ENCODE measurements at regions not wholly inside any gene's neighbourhood (a gene's known extent, or its start where the extent isn't known, plus 50 kb on each side); places are given as distances from the start of the nearest gene placed in this dataset.

GRCh38 chr11:27839226-27839913 is 139.1 kb upstream of the BDNF start:
- no peaks in the 10 kb centered on the region for H3K9me2 ChIP-seq (ENCODE audit: insufficient read depth, low read length)
- H3K36me3 ChIP-seq (ENCODE audit: insufficient read depth, low read length): no peaks in the 10 kb centered on the region
- H3K27ac ChIP-seq (ENCODE audit: low read depth, low read length, poor library complexity, severe bottlenecking): no peak overlapping the region
- intact Hi-C loops (cut with micrococcal nuclease; ENCODE audit: unreplicated experiment): no loop called here
- no peaks in the 10 kb centered on the region for H3K9me3 ChIP-seq (ENCODE audit: low read length)
- H2AFZ ChIP-seq (ENCODE audit: low read length): peak overlapping the region; percentile 69; the same call in 1 of the 2 replicates
- H3K4me3 ChIP-seq (ENCODE audit: low read depth, low read length, poor library complexity, severe bottlenecking): no peak overlapping the region
- no peaks in the 10 kb centered on the region for H3K79me2 ChIP-seq (ENCODE audit: insufficient read depth, low read depth, low read length)
- POLR2A ChIA-PET: interaction anchor here (1.6 kb wide), 1 partner anchor 17 kb away, joined by 3 read pairs; no protein-coding TSS in a partner anchor
- BruUV-seq (replicated peaks): no TSS peak
- DNase-seq (ENCODE audit: low spot score): peak; percentile 18
- peak; percentile 73 for TF ChIP-seq CTCF (conservative IDR thresholded peaks at IDR 0.05; ENCODE audit: low read length)
- TF ChIP-seq EZH2phosphoT487 (IDR thresholded peaks at IDR 0.05; ENCODE audit: borderline replicate concordance, low read depth, low read length): no peak
- no peak overlapping the region for H3K4me2 ChIP-seq (ENCODE audit: low read length)
- CTCF ChIA-PET (ENCODE audit: unreplicated experiment): no interaction called here
- H4K20me1 ChIP-seq (ENCODE audit: insufficient read depth, low read length): no peaks in the 10 kb centered on the region
- H3K4me1 ChIP-seq (ENCODE audit: insufficient read depth, low read length, poor library complexity, severe bottlenecking): no peaks in the 10 kb centered on the region

- Histone ChIP-seq H2AFZ (ENCODE audit: low read length) (no peak overlapping the region), H3K9me2 (ENCODE audit: insufficient read depth, low read length) (no peaks in the 10 kb centered on the region), H3K36me3 (ENCODE audit: insufficient read depth, low read length) (no peaks in the 10 kb centered on the region), H3K27ac (ENCODE audit: low read depth, low read length, poor library complexity, severe bottlenecking) (no peak overlapping the region), H3K9me3 (ENCODE audit: low read length) (no peaks in the 10 kb centered on the region), H3K4me2 (ENCODE audit: low read length) (no peak overlapping the region), H3K79me2 (ENCODE audit: insufficient read depth, low read depth, low read length) (no peaks in the 10 kb centered on the region), H3K4me1 (ENCODE audit: insufficient read depth, low read length, poor library complexity, severe bottlenecking) (no peaks in the 10 kb centered on the region), H3K4me3 (ENCODE audit: low read depth, low read length, poor library complexity, severe bottlenecking) (no peak overlapping the region), H4K20me1 (ENCODE audit: insufficient read depth, low read length) (no peaks in the 10 kb centered on the region)
- TF ChIP-seq EZH2phosphoT487 (IDR thresholded peaks at IDR 0.05; ENCODE audit: borderline replicate concordance, low read depth, low read length) (no peak), CTCF (conservative IDR thresholded peaks at IDR 0.05; ENCODE audit: low read length) (no peak)
- POLR2A ChIA-PET: no interaction called here
- no TSS peak for BruUV-seq (replicated peaks)
- CTCF ChIA-PET (ENCODE audit: unreplicated experiment): no interaction called here
- no peak for DNase-seq (ENCODE audit: low spot score)
- intact Hi-C loops (cut with micrococcal nuclease; ENCODE audit: unreplicated experiment): no loop called here
Observed at GRCh38 chr11:27838674-27839073, 138.4 kb upstream of the BDNF start.

GRCh38 chr11:27837895-27838563 is 137.8 kb upstream of the BDNF start:
- no peaks in the 10 kb centered on the region for H3K36me3 ChIP-seq (ENCODE audit: insufficient read depth, low read length)
- no peak overlapping the region for H3K27ac ChIP-seq (ENCODE audit: low read depth, low read length, poor library complexity, severe bottlenecking)
- H3K79me2 ChIP-seq (ENCODE audit: insufficient read depth, low read depth, low read length): no peaks in the 10 kb centered on the region
- H3K9me3 ChIP-seq (ENCODE audit: low read length): no peaks in the 10 kb centered on the region
- no peak overlapping the region for H3K4me2 ChIP-seq (ENCODE audit: low read length)
- H3K4me3 ChIP-seq (ENCODE audit: low read depth, low read length, poor library complexity, severe bottlenecking): no peak overlapping the region
- DNase-seq (ENCODE audit: low spot score): no peak
- no peaks in the 10 kb centered on the region for H4K20me1 ChIP-seq (ENCODE audit: insufficient read depth, low read length)
- no peaks in the 10 kb centered on the region for H3K9me2 ChIP-seq (ENCODE audit: insufficient read depth, low read length)
- no peaks in the 10 kb centered on the region for H3K4me1 ChIP-seq (ENCODE audit: insufficient read depth, low read length, poor library complexity, severe bottlenecking)
- POLR2A ChIA-PET: no interaction called here
- intact Hi-C loops (cut with micrococcal nuclease; ENCODE audit: unreplicated experiment): no loop called here
- CTCF ChIA-PET (ENCODE audit: unreplicated experiment): no interaction called here
- no peak overlapping the region for H2AFZ ChIP-seq (ENCODE audit: low read length)
- no peak for TF ChIP-seq CTCF (conservative IDR thresholded peaks at IDR 0.05; ENCODE audit: low read length)
- TF ChIP-seq EZH2phosphoT487 (IDR thresholded peaks at IDR 0.05; ENCODE audit: borderline replicate concordance, low read depth, low read length): no peak
- no TSS peak for BruUV-seq (replicated peaks)
